HG02973 (cell line): ENCODE measurements at regions not wholly inside any gene's neighbourhood (a gene's known extent, or its start where the extent isn't known, plus 50 kb on each side); places are given as distances from the start of the nearest gene placed in this dataset.

ENCODE experiments used
- ATAC-seq: cut with Tn5 transposase; IDR thresholded peaks from one replicate; pipeline ENCODE4 v1.9.1; 2021; ENCODE audit warnings: moderate library complexity; ENCODE audit not compliant: unreplicated experiment

- ATAC-seq, result no peak
Observed at GRCh38 chr6:159357211-159357915, 188.2 kb downstream of the FNDC1 start.

GRCh38 chr6:159353193-159353592, 184.0 kb downstream of the FNDC1 start:
- no peak for ATAC-seq

- no peak for ATAC-seq
Observed at GRCh38 chr6:159351707-159352106, 182.5 kb downstream of the FNDC1 start.

GRCh38 chr6:159349915-159350314, 180.7 kb downstream of the FNDC1 start:
- no peak for ATAC-seq

GRCh38 chr6:159343709-159344108, 174.5 kb downstream of the FNDC1 start:
- no peak for ATAC-seq

- ATAC-seq, result no peak
Observed at GRCh38 chr6:159342146-159342545, 172.9 kb downstream of the FNDC1 start.

- no peak for ATAC-seq
Observed at GRCh38 chr6:159334068-159334467, 164.9 kb downstream of the FNDC1 start.

- no peak for ATAC-seq
Observed at GRCh38 chr6:159331451-159331850, 162.3 kb downstream of the FNDC1 start.

DNA sequence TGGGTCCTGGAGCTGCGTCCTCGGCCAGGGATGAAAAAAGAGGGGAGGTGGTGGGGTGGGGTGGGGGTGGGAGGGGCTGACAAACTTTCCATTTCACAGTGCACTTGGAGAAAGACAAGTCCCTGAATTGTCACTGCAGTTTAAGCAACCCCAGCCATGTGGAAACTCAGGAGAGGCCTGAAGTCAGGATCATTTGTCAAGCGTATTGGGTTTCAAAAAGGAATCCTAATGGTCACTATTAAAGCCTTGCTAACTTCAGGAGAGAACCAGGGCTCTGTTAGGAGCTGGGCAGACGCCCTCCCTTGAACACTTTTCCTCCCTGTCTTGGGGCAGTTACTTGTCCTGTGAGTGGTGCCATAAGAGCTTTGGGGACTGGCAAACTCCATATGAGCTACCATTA, 159.9 kb downstream of the FNDC1 start:
- ATAC-seq, result no peak

GRCh38 chr6:159328052-159328451, 158.9 kb downstream of the FNDC1 start:
- ATAC-seq, result no peak

DNA sequence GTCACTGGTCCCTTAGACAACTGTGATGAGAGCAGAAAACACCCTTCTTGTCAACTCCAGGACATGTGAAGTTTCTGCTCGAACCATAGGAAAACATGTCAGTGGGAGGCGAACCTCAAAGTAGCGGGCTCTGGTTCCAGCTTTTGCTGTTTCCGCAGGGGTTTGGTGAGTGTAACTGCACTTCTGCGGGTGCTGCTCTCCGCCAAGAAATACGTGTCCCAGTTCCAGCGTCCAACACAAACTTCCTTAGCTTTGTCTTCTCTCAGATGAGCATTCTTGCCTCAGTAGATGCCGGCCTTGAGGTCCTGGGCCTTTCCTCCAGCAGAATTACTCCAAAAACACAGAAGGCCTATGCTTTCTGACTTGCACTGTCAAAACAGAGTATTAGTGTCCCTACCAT, 156.3 kb downstream of the FNDC1 start:
- no peak for ATAC-seq

DNA sequence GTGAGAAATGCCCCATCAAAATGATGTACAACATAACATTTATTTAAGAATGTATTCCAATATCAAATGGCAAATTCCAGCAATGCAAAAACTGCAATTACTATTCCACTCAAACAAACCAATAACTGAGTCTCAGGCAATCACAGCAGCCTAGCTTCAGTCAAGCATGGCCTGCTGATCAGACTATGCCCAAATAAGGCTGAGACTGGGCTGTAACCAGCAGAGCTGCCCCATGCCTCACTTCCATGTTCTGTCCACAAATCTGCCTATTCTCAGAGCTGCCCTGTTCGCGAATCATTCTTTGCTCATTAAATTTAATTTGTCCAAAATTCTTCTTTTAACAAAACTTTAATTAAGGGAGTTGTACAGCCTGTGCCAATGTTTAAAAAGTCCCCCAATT, 155.4 kb downstream of the FNDC1 start:
- ATAC-seq, result no peak
